MM.1S (cell line): ENCODE measurements at regions not wholly inside any gene's neighbourhood (a gene's known extent, or its start where the extent isn't known, plus 50 kb on each side); places are given as distances from the start of the nearest gene placed in this dataset.

Source experiments
- CTCF ChIP-seq: fragments of 300-600 bp; sonication (generic); IDR thresholded peaks from 2 replicates; pipeline ENCODE4 v1.5.1; 2016; ENCODE audit warnings: antibody characterized with exemption, low read length, mixed read lengths
- EZH2 ChIP-seq: fragments of 300-600 bp; sonication (generic); optimal IDR thresholded peaks from 2 replicates; pipeline ENCODE3; 2017; ENCODE audit warnings: low read depth, mild to moderate bottlenecking, antibody characterized with exemption, low read length, mixed read lengths
- EZH2phosphoT487 ChIP-seq: fragments of 300-600 bp; sonication (generic); IDR thresholded peaks from 2 replicates; pipeline ENCODE4 v1.6.1; 2018; ENCODE audit warnings: antibody characterized with exemption, low read length

GRCh38 chrX:109943740-109944092, 59.2 kb upstream of the TMEM164 start:
- TF ChIP-seq CTCF (no peak), EZH2phosphoT487 (no peak), EZH2 (no peak)
